ENCODE measurements at regions not wholly inside any gene's neighbourhood (a gene's known extent, or its start where the extent isn't known, plus 50 kb on each side); places are given as distances from the start of the nearest gene placed in this dataset.

DNA sequence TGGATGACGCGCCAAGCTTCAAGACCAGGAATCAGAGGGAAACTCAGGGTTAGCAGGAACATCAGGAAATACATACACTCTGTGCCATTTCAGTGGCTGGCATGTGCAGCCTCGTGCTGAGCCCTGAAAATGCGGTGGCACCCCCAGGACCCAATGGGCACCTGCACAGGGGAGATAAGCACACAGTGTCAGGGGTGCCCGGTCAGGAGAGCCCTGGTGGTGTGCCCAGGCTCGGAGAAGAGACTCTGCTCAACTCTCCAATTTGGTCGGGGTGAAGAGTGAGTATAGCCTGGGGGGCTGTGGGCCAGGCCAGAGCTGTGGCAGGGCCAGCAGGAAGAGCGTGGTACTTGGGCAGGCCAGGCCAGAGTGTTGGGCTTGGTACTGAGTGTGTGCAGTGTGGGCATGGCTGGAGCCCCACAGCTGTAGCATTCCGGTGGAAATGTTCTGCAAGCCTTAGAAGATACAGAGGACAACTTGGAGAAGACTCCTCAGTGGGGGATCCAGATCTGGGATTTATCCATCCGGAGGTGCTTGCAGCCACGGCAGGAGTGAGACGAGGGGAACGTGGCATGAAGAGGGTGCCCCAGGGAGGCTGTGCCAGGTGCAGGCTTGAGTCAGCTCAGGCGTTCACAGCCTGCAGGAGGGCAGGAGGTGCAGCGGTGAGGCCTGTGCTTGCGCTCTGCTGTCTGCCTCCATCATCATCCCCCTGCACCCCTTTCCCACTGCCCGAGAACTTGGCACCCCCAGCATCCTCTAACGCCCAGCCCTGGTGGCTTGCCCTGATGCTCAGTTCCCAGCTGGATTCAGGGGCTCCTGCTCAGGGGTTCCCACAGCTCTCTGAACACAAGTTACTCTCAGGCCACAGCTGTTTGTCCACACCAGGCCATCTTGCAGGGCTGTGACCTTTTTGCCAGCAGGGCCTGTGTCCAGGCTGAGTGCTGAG is 451.7 kb upstream of the HS6ST1 start:
- no peak for DNase-seq

DNA sequence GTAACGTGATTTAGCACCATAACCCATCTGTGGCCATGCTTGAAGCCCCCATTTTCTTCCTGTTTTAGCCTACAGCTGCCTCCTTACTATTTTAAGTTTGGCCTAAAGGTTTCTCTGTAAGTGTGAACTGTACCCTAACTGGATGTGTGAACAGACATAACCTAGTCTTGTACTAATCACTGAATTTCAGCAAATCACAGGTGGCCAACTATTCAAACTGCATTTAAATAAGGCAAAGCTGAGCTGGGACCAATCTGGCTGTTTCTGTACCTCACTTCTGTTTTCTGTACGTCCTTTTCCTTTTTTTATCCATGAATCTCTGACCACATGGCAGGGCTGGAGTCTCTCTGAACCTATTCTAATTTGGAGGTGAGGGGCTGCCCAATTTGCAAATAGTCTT is 452.7 kb upstream of the HS6ST1 start:
- no peak for DNase-seq

DNA sequence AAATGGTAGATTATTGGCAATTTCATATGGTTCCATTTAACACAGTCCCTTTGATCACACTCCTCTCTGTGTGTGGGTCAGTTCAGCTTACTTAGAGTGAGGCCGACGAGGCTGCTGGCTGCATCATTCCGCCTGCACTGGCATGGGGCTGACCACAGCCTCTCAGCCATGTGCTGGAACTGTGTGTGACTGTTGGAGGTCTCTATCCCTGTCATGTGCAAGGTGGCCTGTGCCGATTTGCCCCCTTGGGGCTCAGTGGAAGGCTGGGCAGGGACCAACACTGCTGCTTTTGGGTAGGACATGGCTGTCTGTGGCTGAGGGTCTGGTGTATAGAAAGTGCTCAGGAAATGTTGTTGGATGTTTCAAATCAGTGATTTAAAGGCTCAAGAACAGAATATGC is 454.0 kb upstream of the HS6ST1 start:
- DNase-seq, result no peak

DNA sequence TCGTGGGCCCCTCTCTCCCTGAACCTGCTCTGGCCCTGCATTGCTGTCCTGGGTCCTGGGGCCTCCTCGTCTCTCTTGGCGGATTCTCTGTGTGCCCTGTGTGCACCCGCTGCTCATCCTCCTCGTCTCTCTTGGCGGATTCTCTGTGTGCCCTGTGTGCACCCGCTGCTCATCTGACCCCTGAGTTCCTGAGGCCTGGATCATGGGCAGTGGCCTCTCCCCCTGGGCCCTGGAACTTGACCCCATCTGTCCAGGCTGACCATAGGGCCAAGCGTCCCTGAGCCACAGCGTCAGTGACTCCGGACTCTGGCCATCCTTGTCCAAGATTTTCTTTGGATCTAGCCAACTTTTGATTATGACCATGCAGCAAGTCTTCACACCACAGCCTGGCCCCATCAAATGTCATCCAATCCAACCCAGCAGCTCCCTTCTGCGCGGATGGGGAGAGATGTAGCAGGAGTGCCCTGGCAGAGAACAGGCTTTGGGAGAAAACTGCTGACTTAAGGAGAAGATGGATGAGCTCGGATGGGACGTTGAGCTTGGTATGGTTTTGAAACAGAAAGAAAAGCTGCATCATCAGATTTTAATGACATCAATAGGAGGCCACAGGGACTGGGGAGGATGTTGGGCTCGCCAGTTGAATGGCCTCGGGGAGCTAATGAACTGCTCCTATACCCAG is 455.1 kb upstream of the HS6ST1 start:
- DNase-seq, result no peak

DNA sequence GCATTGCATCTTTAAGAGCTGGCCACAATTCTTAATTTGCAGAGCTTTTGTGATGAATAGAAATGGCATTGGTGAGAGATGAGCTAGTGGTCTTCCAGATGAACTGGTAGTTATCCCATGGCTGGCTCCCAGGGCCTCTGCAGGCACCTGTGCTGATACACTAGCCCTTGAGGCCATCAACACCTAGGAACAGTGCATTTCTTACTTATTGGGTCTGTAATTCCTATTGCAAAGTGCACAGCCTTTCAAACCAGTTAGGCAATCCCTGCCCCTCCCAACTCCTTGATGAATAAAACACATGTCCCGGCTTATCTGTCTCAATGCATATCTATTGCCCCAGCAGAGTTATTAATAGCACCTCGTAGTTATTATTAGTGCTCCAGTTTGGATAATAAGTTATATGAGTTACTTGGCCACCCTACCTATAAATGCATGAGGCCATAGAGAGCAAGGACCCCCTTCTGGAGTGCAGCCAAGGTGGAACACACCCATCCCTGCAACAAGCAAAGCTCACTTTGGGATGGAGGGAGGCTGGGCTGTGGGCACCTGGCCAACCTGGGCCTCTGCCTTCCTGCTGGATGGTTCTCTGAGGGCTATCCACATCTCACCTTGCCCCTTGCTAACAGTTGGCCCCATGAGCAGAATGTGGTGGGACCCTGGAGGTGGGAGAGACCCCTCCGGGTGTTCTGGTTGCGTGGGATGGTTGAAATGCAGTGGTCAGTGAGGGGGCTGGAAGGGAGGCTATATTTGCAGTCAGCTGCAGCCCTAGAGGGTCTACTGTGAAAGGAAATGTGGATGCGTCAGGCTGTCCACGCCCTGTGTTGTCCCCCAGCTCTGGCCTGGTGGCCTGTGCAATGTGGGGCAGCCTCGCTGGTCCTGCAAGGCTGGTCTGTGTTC is 455.9 kb upstream of the HS6ST1 start:
- no peak for DNase-seq

DNA sequence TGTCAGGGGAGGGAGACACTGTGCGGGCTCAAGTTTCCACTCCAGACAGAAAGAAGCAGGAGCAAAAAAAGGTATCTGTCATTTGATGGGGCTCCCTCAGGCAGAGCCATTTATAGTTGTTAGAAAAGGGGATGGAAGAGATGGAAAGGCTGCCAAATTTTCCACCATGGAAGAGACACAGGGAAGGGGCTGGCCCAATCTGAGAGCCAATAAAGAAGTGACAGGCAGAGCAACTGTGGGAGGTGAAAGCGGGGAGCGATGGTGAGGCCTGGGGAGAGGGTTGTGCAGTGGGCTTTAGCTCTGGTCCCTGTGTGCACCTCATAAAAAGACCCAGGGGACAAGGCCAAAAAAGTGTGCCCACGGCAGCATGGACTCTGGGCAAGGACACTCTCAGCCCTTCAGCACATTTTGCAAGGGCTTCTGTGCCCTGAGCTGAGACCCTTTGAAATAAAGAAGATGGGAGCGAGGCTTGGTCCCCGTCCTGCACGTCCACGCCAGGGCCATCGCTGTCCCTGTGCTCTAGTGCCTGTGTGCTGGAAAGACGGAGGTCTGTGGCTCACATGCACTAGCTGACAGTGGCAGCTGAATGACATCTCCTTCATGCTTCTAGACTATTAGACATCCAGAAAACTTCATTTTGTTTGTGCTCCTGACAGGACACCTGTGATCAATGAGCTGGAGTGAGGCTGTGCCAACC is 456.7 kb upstream of the HS6ST1 start:
- no peak for DNase-seq

DNA sequence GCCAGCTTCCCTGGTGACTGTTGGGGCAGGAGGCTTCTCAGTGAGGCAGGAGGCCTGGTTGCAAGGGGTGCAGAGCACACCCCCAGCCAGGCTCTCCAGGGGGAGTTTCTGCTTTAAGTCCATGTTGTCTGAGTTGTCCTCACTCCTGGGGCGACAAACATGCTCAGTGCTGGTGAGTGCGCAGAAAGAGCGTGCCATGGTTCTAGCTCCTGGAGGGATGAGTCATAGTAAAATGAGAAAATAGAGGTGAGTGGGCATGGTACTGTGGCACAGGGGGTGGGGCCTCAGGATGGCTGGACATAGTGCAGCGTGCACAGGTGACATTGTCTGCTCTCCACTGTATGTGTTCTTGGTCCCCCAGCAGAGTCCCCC is 457.2 kb upstream of the HS6ST1 start:
- no peak for DNase-seq

DNA sequence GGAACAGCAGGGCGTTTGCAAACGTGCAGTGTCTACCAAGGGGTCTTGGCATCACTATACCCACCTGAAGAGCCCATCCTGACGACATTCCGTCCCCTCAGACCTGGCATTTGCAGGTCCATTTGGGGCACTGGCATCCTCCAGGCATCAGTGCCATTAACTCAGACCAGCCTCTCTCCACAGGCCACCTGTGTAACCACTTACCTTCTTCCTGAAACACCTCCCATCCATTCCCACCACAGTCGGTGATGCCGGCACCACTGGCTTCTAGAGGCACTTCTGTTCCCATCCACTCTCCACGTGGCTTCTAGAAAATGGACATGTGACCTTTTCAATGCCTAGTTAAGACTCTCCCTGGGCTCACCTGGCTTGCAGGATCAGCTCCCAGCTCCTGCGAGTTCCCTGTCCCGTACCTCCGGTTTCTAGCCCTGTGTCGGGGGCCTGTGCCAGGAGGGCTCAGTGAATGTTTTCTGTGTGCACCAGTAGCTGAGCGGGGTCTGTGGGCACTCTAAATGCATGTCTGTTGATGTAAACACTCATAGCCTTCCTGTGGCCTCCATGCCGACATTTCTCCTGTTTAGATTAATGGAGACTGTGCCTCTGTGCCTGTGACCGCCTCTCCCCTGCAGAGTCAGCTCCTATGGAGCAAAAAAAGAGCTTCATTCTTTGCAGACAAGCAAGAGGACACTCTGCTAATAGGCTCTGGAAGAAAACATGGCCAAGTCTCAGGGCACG is 458.0 kb upstream of the HS6ST1 start:
- no peak for DNase-seq

DNA sequence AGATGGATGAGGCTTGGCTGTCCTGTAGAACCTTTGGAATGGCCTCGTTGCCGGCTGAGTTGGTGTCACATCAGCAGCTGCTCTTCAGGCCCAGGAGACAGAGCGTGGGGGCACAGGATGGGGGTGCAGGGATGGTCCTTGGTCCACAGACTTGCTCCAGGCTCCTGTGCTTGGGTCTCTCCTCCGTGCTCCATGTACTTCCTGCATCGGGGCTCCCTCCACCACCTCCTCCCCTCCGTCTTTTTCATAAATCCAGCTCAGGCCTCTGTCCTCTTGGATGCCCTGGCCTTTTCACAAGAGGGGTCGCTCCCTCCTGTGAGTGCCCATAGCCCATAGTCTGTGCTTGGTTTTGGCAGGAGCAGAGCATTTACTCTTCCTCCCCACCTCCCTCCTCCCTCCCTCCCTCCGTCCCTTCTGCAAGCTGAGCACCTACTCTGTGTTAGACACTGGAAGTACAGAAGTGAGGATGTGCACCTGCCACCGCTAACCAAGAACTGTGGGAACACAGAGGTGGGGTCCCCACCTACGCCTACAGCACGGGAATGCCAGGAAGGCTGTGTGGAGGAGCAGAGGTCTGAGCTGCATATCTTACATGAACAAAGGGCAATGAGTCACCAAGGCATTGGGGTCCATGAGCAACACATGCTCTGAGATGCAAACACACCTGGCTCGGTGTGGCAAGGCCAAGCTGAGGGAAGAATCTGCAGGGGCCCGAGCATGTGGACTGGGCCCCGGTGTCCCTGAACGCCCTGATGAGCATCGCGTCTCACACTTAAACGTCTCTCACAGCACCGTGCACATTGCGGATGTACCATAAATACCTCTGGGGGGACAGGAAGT is 458.7 kb upstream of the HS6ST1 start:
- no peak for DNase-seq

DNA sequence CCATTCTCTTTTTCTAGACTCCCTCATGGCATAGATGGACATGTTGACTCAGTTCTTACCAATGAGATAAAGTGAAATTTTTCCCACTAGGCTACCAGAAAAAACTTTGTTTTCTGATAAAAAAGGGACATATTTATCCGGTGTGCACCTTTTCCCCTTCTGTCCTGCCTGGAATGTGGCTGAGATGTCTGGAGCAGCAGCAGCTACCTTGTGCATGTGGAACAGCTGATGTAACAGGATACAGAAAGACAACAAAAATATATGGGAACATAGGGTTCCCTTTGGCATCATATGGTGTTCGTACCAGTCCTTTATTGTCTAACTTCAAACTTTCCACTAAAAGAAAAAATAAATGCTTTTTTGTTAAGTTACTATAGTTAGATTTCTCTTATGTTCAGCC is 460.2 kb upstream of the HS6ST1 start:
- no peak for DNase-seq

DNA sequence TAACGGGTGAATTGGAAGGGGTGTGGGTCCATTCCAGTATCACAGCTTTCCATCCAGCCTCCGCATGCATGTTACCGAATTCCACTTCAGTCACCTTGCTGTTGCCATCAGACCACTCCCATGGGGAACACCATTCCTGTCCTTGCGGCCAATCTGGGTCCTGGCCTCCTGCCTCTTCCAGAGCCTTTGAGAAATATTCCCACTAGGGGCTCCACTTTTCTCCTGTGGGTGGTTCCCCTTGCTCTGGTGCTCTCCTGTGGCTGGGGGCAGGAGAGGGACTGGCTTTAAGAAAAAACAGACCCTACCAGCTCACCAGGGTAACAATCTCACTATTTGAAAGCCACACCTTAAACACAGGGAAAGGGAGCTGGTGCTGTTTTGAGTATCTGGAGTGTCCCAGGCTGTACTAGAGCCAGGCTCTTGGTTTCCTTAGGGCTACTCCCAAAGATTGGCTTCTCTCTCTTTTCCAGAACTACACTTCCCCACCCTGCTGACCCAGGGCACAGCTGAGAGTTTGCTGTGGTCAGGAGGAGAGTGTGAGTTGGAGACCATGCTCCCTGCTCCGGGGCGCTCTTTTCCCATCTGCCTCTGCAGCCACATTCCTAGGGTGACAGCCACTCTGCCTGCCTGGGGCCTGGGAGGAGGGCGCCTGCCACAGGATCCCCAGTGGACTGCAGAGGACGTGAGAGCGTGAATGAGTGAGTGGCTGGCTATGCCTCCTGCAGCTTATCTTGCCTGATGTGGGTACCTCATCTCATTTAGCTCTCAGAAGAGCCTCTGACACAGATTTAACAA is 460.8 kb upstream of the HS6ST1 start:
- no peak for DNase-seq

DNA sequence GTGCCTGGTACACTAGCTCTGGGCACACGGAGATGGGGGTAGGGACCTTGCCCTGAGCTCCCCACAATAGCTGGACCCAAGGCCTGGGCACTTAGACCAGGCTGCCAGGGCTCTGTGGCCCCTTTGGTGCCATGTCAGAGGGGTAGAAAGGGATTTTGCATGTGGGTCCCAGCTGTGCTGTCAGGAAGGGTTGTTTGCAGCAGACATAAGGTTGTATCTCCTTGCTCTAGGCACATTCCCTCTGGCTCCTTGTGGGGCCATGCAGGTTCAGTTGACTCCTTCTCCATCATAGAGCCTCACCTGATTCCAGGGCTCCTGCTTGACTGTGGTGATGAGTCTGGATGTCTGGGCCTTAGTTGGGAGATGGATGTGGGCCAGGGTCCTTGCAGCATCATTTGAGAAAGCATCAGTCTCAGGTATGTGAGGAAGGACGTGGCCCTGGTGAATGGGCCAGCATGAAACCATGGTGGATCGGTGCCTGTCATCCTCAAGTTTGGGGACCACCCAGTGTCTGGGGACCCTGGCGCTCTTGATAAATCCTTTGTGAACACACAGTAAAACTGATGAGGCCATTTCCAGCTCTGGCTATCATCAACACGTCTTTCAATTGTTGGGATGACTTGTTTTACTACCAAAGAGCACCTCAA is 461.9 kb upstream of the HS6ST1 start:
- DNase-seq, result no peak

DNA sequence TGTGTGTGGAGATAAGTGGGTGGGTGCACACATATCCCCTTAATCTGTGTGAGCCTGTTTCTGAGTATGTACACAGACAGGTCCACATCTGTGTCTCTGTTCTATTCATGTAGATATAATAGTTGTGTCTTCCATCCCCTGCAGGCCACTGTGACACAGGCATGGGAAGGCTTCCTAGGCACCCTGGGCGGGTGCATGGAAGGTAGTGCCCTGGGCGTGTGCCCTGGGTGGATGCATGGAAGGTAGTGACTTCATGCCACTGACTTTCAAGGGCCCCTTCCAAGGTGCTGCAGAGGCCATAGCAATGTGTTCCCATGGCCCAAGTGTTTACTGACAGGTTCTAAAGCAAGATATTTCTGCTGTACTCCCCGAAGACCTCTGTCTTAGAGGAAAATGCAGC is 462.5 kb upstream of the HS6ST1 start:
- no peak for DNase-seq

DNA sequence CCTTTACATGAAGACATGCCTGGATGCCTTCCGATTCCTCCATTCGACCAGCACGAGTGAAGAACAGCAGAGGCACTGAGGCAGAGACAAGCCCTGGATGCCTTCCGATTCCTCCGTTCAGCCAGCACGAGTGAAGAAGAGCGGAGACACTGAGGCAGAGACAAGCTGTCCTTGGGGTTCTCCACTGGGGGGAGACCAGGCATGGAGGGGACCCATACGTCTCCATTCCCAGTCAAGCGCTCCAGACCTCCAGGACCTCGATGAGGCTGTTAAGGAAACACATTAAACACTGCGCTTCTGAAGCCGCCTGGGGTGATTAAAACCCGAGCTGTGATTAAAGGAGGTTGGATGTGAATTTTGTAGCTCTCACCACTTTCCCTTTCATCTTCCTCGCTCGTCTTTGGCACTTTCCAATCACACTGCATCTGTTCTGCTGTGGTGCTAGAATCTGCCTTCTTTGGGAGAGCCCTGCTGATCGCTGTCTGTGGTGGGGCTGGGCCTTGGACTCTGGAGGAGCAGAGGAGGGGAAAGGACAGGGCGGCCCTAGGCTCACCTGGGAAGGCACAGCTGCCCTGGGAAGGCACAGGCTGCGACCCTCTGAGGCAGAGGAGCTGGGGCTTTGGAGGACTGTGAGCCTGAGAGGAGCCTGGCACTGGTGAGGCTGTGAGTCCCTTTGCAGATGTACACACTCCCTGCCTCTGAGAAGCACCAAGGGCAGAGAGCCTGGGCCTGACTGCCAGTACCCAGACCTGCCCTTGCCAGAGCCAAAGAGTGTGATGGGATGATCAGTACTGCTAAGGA is 463.1 kb upstream of the HS6ST1 start:
- DNase-seq, result no peak

DNA sequence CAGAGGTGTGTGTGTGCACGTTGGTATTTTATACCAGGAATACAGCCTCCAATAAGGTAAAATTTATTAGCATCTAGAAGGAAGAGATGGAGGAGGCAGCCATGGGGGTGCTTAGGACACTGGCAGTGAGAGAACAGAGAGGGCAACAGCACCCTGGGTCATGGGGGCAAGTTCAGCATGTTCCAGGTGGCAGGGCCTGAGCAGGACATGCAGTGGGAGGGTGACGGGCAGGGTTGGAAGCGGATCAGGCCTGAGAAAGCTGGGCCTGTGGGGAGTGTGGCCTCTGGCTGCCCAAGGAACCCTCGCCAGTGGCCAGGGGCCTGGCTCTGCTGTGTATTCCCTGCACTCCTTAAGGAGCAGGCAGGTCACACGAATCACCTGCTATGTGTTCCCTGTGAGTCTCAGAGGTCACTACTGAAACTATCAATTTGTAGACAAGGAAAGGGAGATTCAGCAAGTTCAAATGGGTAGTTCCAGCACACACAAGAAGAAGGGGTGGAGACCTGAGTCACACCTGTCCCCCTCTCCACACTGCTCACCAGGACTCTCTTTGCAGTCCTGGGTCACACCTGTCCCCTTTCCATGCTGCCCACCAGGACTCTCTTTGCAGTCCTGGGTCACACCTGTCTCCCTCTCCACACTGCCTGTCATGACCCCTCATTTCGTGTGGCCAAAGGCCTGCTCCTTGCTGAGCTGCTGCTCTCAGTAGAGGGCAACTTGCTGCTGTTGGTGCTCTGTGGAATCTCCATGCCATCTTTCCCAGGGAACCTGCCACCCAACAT is 463.9 kb upstream of the HS6ST1 start:
- no peak for DNase-seq

DNA sequence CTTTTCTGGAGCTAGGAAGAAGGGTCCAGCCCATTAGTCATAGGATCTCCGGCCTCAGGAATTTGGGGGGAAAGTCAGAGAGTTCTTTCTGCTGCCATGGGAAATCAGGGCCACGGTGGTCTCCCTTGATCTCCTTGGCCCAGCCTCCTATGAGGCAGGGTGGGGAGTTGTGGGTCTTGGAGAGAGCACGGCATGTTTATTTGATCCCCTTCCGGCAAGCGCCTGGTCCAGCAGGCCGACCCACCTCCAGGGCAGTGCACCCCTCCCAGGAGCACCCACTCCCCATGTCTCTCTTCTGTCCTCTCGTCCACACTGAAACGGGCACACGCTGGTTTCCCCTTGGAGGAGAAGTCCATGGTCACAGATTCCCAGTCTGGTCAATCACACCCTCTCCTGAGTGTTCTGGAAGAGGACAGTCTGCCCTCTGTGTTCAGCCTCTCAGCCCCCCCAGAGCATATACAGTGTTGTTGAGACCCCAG is 464.6 kb upstream of the HS6ST1 start:
- no peak for DNase-seq

DNA sequence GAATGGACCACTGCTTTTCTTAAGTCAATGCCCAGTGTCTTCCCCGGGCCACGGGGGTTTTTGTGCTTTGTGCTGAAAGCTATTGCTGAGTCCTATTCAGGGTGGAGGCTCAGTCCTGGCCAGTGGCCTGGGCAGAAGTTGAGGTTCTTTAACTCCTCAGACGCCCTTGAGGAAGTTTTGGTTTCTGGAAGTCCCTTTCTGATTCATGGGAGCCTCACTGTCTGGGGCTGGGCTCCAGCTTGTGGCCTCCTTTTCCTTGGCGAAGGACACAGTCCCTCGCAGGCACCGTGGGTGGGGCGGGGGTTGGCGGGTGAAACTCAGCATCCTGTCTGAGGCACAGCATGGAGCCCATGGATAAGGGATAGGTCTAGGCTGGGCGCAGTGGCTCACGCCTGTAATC is 465.2 kb upstream of the HS6ST1 start:
- no peak for DNase-seq

Measured in CD4-positive, alpha-beta T cell treated with Interleukin-6 for 4 hours (primary cell).